ENCODE measurements at regions not wholly inside any gene's neighbourhood (a gene's known extent, or its start where the extent isn't known, plus 50 kb on each side); places are given as distances from the start of the nearest gene placed in this dataset.

DNA sequence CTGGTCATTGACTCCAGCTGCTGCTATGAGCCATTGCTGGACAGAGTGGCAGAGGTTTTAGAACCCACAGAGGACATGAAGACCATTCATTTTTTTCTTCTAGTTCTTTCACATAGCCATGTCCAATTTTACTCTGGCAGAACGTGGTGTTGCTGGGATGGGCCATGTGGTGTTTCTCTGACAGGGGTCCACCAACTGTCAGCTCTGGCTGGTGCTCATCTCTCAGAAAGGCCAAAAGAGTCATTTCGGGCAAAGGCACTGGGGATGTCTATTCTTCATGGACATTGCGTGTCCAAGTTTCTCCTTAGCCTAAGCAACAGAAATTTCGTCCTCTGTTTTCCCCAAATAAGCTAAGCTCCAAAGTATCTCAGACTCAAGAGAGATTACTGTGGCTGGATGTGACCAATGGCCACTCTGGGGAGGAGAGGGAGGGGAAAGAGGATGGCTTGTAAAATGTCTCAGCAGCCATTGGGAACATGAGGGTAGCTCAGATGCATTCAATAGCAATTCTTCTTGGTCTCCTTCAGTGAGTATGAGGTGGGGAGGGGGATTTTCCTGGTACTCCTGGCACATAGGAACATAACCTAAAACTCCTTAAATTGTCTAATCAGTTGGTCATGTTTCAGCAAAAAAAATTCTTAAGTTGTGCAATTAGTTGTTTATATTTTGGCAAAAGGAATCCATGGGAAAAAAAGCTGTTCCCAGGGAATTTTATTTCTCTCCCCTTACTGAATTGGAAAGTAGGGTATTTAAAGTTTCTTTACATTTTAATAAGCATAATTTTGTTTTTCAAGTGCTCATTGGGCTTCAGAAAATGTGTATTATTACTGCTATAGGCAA is 131.6 kb upstream of the MITF start:
- no peak for TF ChIP-seq CTCF (IDR thresholded peaks at IDR 0.05; ENCODE audit: extremely low read depth, low read depth, low read length)
- Histone ChIP-seq H3K36me3 (ENCODE audit: insufficient read depth, low read length) (no peaks in the 10 kb centered on the region), H2AFZ (ENCODE audit: low read length) (no peak overlapping the region), H3K9me3 (ENCODE audit: low read depth, low read length) (no peaks in the 10 kb centered on the region), H3K4me2 (ENCODE audit: insufficient read depth, low read length) (no peak overlapping the region), H3K27me3 (ENCODE audit: insufficient read depth, low read length) (no peaks in the 10 kb centered on the region), H3K4me3 (ENCODE audit: insufficient read depth, low read length) (no peak overlapping the region), H4K20me1 (ENCODE audit: insufficient read depth, low read length) (no peaks in the 10 kb centered on the region), H3K4me1 (ENCODE audit: insufficient read depth, low read length) (no peaks in the 10 kb centered on the region), H3K27ac (ENCODE audit: low read depth, low read length) (no peak overlapping the region), H3K79me2 (ENCODE audit: insufficient read depth, low read length) (no peaks in the 10 kb centered on the region)
- DNase-seq (ENCODE audit: insufficient read length, low spot score, missing footprints): no peak

DNA sequence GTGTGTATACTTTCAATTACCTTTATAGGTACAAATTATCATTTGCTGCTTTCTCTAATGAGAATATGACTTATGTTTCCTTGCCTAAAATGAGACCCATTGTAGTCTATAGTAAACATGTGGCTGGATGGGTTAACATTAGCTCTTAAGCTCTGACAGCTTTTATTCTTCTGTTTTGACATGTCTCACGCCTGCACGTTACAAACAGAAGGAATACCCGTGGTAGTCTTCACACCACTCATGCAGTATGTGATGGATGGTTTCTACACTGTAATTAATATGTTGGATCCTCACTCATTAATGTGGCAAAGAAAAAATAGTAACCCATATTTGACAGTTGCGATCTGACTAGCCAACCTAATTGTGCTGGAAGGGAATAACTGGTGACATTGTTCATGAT is 133.4 kb upstream of the MITF start:
- H3K79me2 ChIP-seq (ENCODE audit: insufficient read depth, low read length): no peaks in the 10 kb centered on the region

DNA sequence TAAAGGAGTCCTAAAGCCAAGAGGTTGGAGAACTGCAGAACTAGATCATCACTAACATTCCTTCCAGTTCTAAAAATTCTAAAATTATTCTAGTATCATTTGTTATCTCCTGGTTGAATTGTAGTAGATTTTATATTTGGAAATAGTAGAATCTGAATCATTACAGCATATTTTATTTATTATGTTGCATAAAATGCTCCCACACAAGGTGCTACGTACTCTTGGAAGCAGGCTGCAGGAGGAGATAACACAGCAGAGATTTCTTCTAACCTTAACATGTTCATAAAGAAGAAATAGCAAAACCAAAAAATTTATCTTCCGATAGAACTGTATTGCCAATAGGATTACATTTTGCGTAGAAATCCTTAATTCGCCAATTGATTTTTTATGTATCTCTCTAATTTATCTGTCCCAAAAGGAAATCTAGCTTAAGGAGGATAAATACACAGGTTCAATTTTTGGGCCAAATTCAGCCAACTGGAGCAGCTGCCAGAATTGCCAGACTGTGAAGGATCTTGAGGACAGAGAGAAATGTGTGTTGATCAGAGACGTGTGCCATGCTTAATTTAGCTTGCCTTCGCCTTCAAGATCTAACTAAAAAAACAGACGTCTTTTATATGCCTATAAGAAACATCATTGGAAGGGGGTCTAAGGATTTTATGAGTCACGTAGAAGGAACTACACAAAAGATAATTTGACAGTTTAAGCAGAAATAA is 134.4 kb upstream of the MITF start:
- Histone ChIP-seq H2AFZ (ENCODE audit: low read length) (no peak overlapping the region), H3K4me2 (ENCODE audit: insufficient read depth, low read length) (no peak overlapping the region), H3K27ac (ENCODE audit: low read depth, low read length) (no peak overlapping the region), H3K27me3 (ENCODE audit: insufficient read depth, low read length) (no peaks in the 10 kb centered on the region), H3K4me3 (ENCODE audit: insufficient read depth, low read length) (no peak overlapping the region), H3K4me1 (ENCODE audit: insufficient read depth, low read length) (no peaks in the 10 kb centered on the region), H3K36me3 (ENCODE audit: insufficient read depth, low read length) (no peaks in the 10 kb centered on the region), H4K20me1 (ENCODE audit: insufficient read depth, low read length) (no peaks in the 10 kb centered on the region), H3K9me3 (ENCODE audit: low read depth, low read length) (no peaks in the 10 kb centered on the region), H3K79me2 (ENCODE audit: insufficient read depth, low read length) (no peaks in the 10 kb centered on the region)
- no peak for DNase-seq (ENCODE audit: insufficient read length, low spot score, missing footprints)
- TF ChIP-seq CTCF (IDR thresholded peaks at IDR 0.05; ENCODE audit: extremely low read depth, low read depth, low read length): no peak

More for the DNA sequence above, 133.4 kb upstream of the MITF start:
- DNase-seq (ENCODE audit: insufficient read length, low spot score, missing footprints): no peak
- Histone ChIP-seq H3K27ac (ENCODE audit: low read depth, low read length) (no peak overlapping the region), H3K4me2 (ENCODE audit: insufficient read depth, low read length) (no peak overlapping the region), H3K27me3 (ENCODE audit: insufficient read depth, low read length) (no peaks in the 10 kb centered on the region), H2AFZ (ENCODE audit: low read length) (no peak overlapping the region), H3K4me1 (ENCODE audit: insufficient read depth, low read length) (no peaks in the 10 kb centered on the region), H3K4me3 (ENCODE audit: insufficient read depth, low read length) (no peak overlapping the region), H4K20me1 (ENCODE audit: insufficient read depth, low read length) (no peaks in the 10 kb centered on the region), H3K9me3 (ENCODE audit: low read depth, low read length) (no peaks in the 10 kb centered on the region), H3K36me3 (ENCODE audit: insufficient read depth, low read length) (no peaks in the 10 kb centered on the region)
- no peak for TF ChIP-seq CTCF (IDR thresholded peaks at IDR 0.05; ENCODE audit: extremely low read depth, low read depth, low read length)

- Histone ChIP-seq H3K27ac (ENCODE audit: low read depth, low read length) (no peak overlapping the region), H3K9me3 (ENCODE audit: low read depth, low read length) (no peaks in the 10 kb centered on the region), H3K79me2 (ENCODE audit: insufficient read depth, low read length) (no peaks in the 10 kb centered on the region), H3K4me2 (ENCODE audit: insufficient read depth, low read length) (no peak overlapping the region), H3K4me1 (ENCODE audit: insufficient read depth, low read length) (no peaks in the 10 kb centered on the region), H4K20me1 (ENCODE audit: insufficient read depth, low read length) (no peaks in the 10 kb centered on the region), H3K27me3 (ENCODE audit: insufficient read depth, low read length) (no peaks in the 10 kb centered on the region), H3K36me3 (ENCODE audit: insufficient read depth, low read length) (no peaks in the 10 kb centered on the region), H3K4me3 (ENCODE audit: insufficient read depth, low read length) (no peak overlapping the region), H2AFZ (ENCODE audit: low read length) (no peak overlapping the region)
- TF ChIP-seq CTCF (IDR thresholded peaks at IDR 0.05; ENCODE audit: extremely low read depth, low read depth, low read length): no peak
- no peak for DNase-seq (ENCODE audit: insufficient read length, low spot score, missing footprints)
Observed at GRCh38 chr3:69602112-69602511, 137.2 kb upstream of the MITF start.

Data from osteoblast (primary cell).